Choroid plexus epithelial cell (primary cell): ENCODE measurements at regions not wholly inside any gene's neighbourhood (a gene's known extent, or its start where the extent isn't known, plus 50 kb on each side); places are given as distances from the start of the nearest gene placed in this dataset.
"Not testable (repeated sequence)": the region's sequence is repeated elsewhere in the genome, so short reads cannot be mapped to it uniquely, and the experiment has no call there.

Source experiments
- DNase-seq: peaks from one replicate; pipeline ENCODE4 v3.0.0-alpha.2; 2010; ENCODE audit warnings: low read depth
- H3K4me3 ChIP-seq: 2 replicates; pipeline ENCODE4 v1.5.1; 2011; ENCODE audit warnings: low read depth, mild to moderate bottlenecking, control low read depth, low read length, moderate library complexity
- CTCF ChIP-seq: conservative IDR thresholded peaks from 2 replicates; pipeline ENCODE4 v1.5.1; 2011; ENCODE audit warnings: low read depth, mild to moderate bottlenecking, control low read depth, inconsistent platforms, low read length, moderate library complexity

GRCh38 chr9:25003686-25004085 lies 458.0 kb upstream of the IZUMO3 start:
- TF ChIP-seq CTCF: no peak
- no peak for DNase-seq
- no peak overlapping the region for H3K4me3 ChIP-seq

- no peak overlapping the region for H3K4me3 ChIP-seq
- no peak for DNase-seq
These were observed 440.6 kb upstream of the IZUMO3 start for GRCh38 chr9:24986331-24986730.

GRCh38 chr9:24970780-24971179 lies 425.1 kb upstream of the IZUMO3 start:
- DNase-seq, H3K4me3 ChIP-seq: not testable (repeated sequence)

More at GRCh38 chr9:24986331-24986730, 440.6 kb upstream of the IZUMO3 start:
- TF ChIP-seq CTCF: no peak

GRCh38 chr9:24961762-24962161 lies 416.1 kb upstream of the IZUMO3 start:
- H3K4me3 ChIP-seq: no peak overlapping the region
- TF ChIP-seq CTCF: no peak
- DNase-seq: no peak

- H3K4me3 ChIP-seq: no peak overlapping the region
- DNase-seq: no peak
- no peak for TF ChIP-seq CTCF
These were observed 407.4 kb upstream of the IZUMO3 start for GRCh38 chr9:24953070-24953469.

GRCh38 chr9:24939109-24939850 lies 393.6 kb upstream of the IZUMO3 start:
- no peak for DNase-seq
- H3K4me3 ChIP-seq: no peak overlapping the region
- TF ChIP-seq CTCF: no peak

GRCh38 chr9:24936117-24936516 lies 390.4 kb upstream of the IZUMO3 start:
- H3K4me3 ChIP-seq: no peak overlapping the region
- no peak for DNase-seq
- TF ChIP-seq CTCF: no peak
